Activated naive CD4-positive, alpha-beta T cell treated with anti-CD3 and anti-CD28 coated beads, Interleukin-2, amount 50 U/mL, for 72 hours (primary cell): ENCODE measurements at regions not wholly inside any gene's neighbourhood (a gene's known extent, or its start where the extent isn't known, plus 50 kb on each side); places are given as distances from the start of the nearest gene placed in this dataset.
A peak's percentile ranks its signal among the peaks of the same experiment; 100 is the strongest.

Experiments used
- ATAC-seq, 2 donors: fragments of 150-1000 bp; cut with Tn5 transposase; 2 replicates each; pipeline ENCODE4 v1.10.0; 2021; ENCODE audit warnings: mild to moderate bottlenecking in 2 of 2, moderate library complexity in 2 of 2
- DNase-seq, 2 donors: peaks; one replicate each; pipeline ENCODE4 v3.0.0; 2021 to 2022; ENCODE audit warnings: low spot score in 2 of 2
- H3K27ac Mint-ChIP-seq, 2 donors: one replicate each; pipeline ENCODE4 v1.8.0; 2022; ENCODE audit warnings: mild to moderate bottlenecking in 2 of 2, mixed read lengths in 2 of 2
- H3K36me3 Mint-ChIP-seq, 2 donors: one replicate each; pipeline ENCODE4 v1.8.0; 2022; ENCODE audit warnings: mixed read lengths in 2 of 2
- H3K9me3 Mint-ChIP-seq, 2 donors: one replicate each; pipeline ENCODE4 v1.8.0; 2022; ENCODE audit warnings: mixed read lengths in 2 of 2

GRCh38 chr10:43986374-43986773 is 337.7 kb upstream of the ZNF32 start:
- DNase-seq, result no peak
- ATAC-seq, result no peak
- Mint-ChIP-seq H3K9me3 (peaks cover 4 to 5% of the 10 kb centered on the region in 2 donors), H3K36me3 (no peaks in the 10 kb centered on the region), H3K27ac (no peak overlapping the region)

- no peaks in the 10 kb centered on the region for H3K36me3 Mint-ChIP-seq
- DNase-seq (no peak), ATAC-seq (no peak)
- peaks cover 4% of the 10 kb centered on the region in 2 donors for H3K9me3 Mint-ChIP-seq
- H3K27ac Mint-ChIP-seq, result no peak overlapping the region
Measured at GRCh38 chr10:43985941-43986340, 337.3 kb upstream of the ZNF32 start.

- H3K9me3 Mint-ChIP-seq, result no peaks in the 10 kb centered on the region
Measured at GRCh38 chr10:43983856-43984271, 335.2 kb upstream of the ZNF32 start.

GRCh38 chr10:43983405-43983804 is 334.7 kb upstream of the ZNF32 start:
- ATAC-seq (no peak), DNase-seq (no peak)
- Mint-ChIP-seq H3K27ac (no peak overlapping the region), H3K36me3 (no peaks in the 10 kb centered on the region), H3K9me3 (no peaks in the 10 kb centered on the region)

More at GRCh38 chr10:43983856-43984271, 335.2 kb upstream of the ZNF32 start:
- no peaks in the 10 kb centered on the region for H3K36me3 Mint-ChIP-seq
- no peak overlapping the region for H3K27ac Mint-ChIP-seq
- DNase-seq (no peak), ATAC-seq (no peak)

- no peak for DNase-seq
- ATAC-seq, result no peak
- no peaks in the 10 kb centered on the region for H3K36me3 Mint-ChIP-seq
- no peak overlapping the region for H3K27ac Mint-ChIP-seq
- no peaks in the 10 kb centered on the region for H3K9me3 Mint-ChIP-seq
Measured at GRCh38 chr10:43982250-43982649, 333.6 kb upstream of the ZNF32 start.

GRCh38 chr10:43981696-43982095 is 333.0 kb upstream of the ZNF32 start:
- no peak overlapping the region for H3K27ac Mint-ChIP-seq
- no peak for ATAC-seq
- H3K9me3 Mint-ChIP-seq, result no peaks in the 10 kb centered on the region

GRCh38 chr10:43981232-43981631 is 332.6 kb upstream of the ZNF32 start:
- H3K36me3 Mint-ChIP-seq, result no peaks in the 10 kb centered on the region
- no peak overlapping the region for H3K27ac Mint-ChIP-seq
- no peak for ATAC-seq

More at GRCh38 chr10:43981696-43982095, 333.0 kb upstream of the ZNF32 start:
- H3K36me3 Mint-ChIP-seq, result no peaks in the 10 kb centered on the region
- DNase-seq, result no peak

GRCh38 chr10:43980715-43981114 is 332.0 kb upstream of the ZNF32 start:
- no peaks in the 10 kb centered on the region for H3K9me3 Mint-ChIP-seq
- H3K27ac Mint-ChIP-seq, result no peak overlapping the region
- no peaks in the 10 kb centered on the region for H3K36me3 Mint-ChIP-seq

More at GRCh38 chr10:43981232-43981631, 332.6 kb upstream of the ZNF32 start:
- DNase-seq, result no peak
- H3K9me3 Mint-ChIP-seq, result no peaks in the 10 kb centered on the region

GRCh38 chr10:43980313-43980712 is 331.6 kb upstream of the ZNF32 start:
- Mint-ChIP-seq H3K9me3 (no peaks in the 10 kb centered on the region), H3K27ac (no peak overlapping the region), H3K36me3 (no peaks in the 10 kb centered on the region)
- DNase-seq, result no peak
- no peak for ATAC-seq

More at GRCh38 chr10:43980715-43981114, 332.0 kb upstream of the ZNF32 start:
- DNase-seq (no peak), ATAC-seq (no peak)

GRCh38 chr10:43979551-43979950 is 330.9 kb upstream of the ZNF32 start:
- Mint-ChIP-seq H3K36me3 (no peaks in the 10 kb centered on the region), H3K27ac (no peak overlapping the region), H3K9me3 (no peaks in the 10 kb centered on the region)
- DNase-seq (no peak), ATAC-seq (no peak)

- no peaks in the 10 kb centered on the region for H3K36me3 Mint-ChIP-seq
- H3K9me3 Mint-ChIP-seq, result no peaks in the 10 kb centered on the region
- H3K27ac Mint-ChIP-seq, result no peak overlapping the region
- ATAC-seq (no peak), DNase-seq (no peak)
Measured at GRCh38 chr10:43978936-43979335, 330.3 kb upstream of the ZNF32 start.

- H3K27ac Mint-ChIP-seq, result no peak overlapping the region
- ATAC-seq (no peak), DNase-seq (no peak)
- H3K36me3 Mint-ChIP-seq, result no peaks in the 10 kb centered on the region
- H3K9me3 Mint-ChIP-seq, result no peaks in the 10 kb centered on the region
Measured at GRCh38 chr10:43978091-43978490, 329.4 kb upstream of the ZNF32 start.

GRCh38 chr10:43976292-43976691 is 327.6 kb upstream of the ZNF32 start:
- Mint-ChIP-seq H3K27ac (no peak overlapping the region), H3K9me3 (no peaks in the 10 kb centered on the region), H3K36me3 (no peaks in the 10 kb centered on the region)
- DNase-seq (no peak), ATAC-seq (no peak)

GRCh38 chr10:43973801-43974200 is 325.1 kb upstream of the ZNF32 start:
- H3K27ac Mint-ChIP-seq, result no peak overlapping the region
- H3K36me3 Mint-ChIP-seq, result no peaks in the 10 kb centered on the region
- DNase-seq, result no peak
- no peak for ATAC-seq
- H3K9me3 Mint-ChIP-seq, result no peaks in the 10 kb centered on the region

- DNase-seq (no peak), ATAC-seq (no peak)
- Mint-ChIP-seq H3K27ac (peak overlapping the region in 1 of 2 donors; percentile 17), H3K36me3 (no peaks in the 10 kb centered on the region), H3K9me3 (no peaks in the 10 kb centered on the region)
Measured at GRCh38 chr10:43972976-43973647, 324.4 kb upstream of the ZNF32 start.

- no peak for ATAC-seq
- H3K36me3 Mint-ChIP-seq, result no peaks in the 10 kb centered on the region
- H3K9me3 Mint-ChIP-seq, result no peaks in the 10 kb centered on the region
- no peak for DNase-seq
- H3K27ac Mint-ChIP-seq, result peak overlapping the region in 1 of 2 donors; percentile 70
Measured at GRCh38 chr10:43971981-43972380, 323.3 kb upstream of the ZNF32 start.

GRCh38 chr10:43971306-43971705 is 322.6 kb upstream of the ZNF32 start:
- Mint-ChIP-seq H3K27ac (no peak overlapping the region), H3K36me3 (no peaks in the 10 kb centered on the region)

GRCh38 chr10:43970717-43971116 is 322.0 kb upstream of the ZNF32 start:
- Mint-ChIP-seq H3K27ac (peak overlapping the region in 1 of 2 donors; percentile 68), H3K9me3 (no peaks in the 10 kb centered on the region), H3K36me3 (no peaks in the 10 kb centered on the region)
- ATAC-seq, result no peak
- DNase-seq, result no peak

More at GRCh38 chr10:43971306-43971705, 322.6 kb upstream of the ZNF32 start:
- no peaks in the 10 kb centered on the region for H3K9me3 Mint-ChIP-seq
- ATAC-seq (no peak), DNase-seq (no peak)
